Natural killer cell (primary cell): ENCODE measurements at regions not wholly inside any gene's neighbourhood (a gene's known extent, or its start where the extent isn't known, plus 50 kb on each side); places are given as distances from the start of the nearest gene placed in this dataset.

Experiments used
- ATAC-seq, 3 donors: fragments of 150-1000 bp in 2 of 3; fragments of 200-7000 bp in 1 of 3; cut with Tn5 transposase; 1 replicate in 1 of 3; 2 replicates in 2 of 3; pipeline ENCODE4 v1.10.0; 2021; ENCODE audit warnings: mild to moderate bottlenecking in 2 of 3, moderate library complexity in 2 of 3
- DNase-seq, 2 donors: peaks; one replicate each; pipeline versions ENCODE4 v3.0.0 to v3.0.0-alpha.2; 2013 to 2021; ENCODE audit warnings: mixed read lengths in 1 of 2
- H3K27ac ChIP-seq: one replicate; pipeline ENCODE4 v1.5.1; 2013; ENCODE audit warnings: mild to moderate bottlenecking, low read length
- H3K27me3 ChIP-seq: one replicate; pipeline ENCODE4 v1.6.1; 2013; ENCODE audit warnings: low read length; ENCODE audit not compliant: control insufficient read depth, insufficient read depth
- H3K36me3 ChIP-seq: one replicate; pipeline ENCODE4 v1.6.1; 2013; ENCODE audit warnings: low read length; ENCODE audit not compliant: control insufficient read depth, insufficient read depth
- H3K4me1 ChIP-seq: one replicate; pipeline ENCODE4 v1.6.1; 2013; ENCODE audit warnings: low read length; ENCODE audit not compliant: control insufficient read depth, insufficient read depth
- H3K4me3 ChIP-seq: one replicate; pipeline ENCODE4 v1.5.1; 2013; ENCODE audit warnings: low read length
- H3K9me3 ChIP-seq: one replicate; pipeline ENCODE4 v1.6.1; 2013; ENCODE audit warnings: low read length; ENCODE audit not compliant: control insufficient read depth, insufficient read depth
- H3K27ac Mint-ChIP-seq, 2 donors: one replicate each; pipeline ENCODE4 v1.8.0; 2022; ENCODE audit warnings: mild to moderate bottlenecking in 2 of 2, mixed read lengths in 2 of 2, moderate library complexity in 1 of 2
- H3K27me3 Mint-ChIP-seq, 2 donors: one replicate each; pipeline ENCODE4 v1.8.0; 2022; ENCODE audit warnings: low read depth in 2 of 2, mixed read lengths in 2 of 2
- H3K36me3 Mint-ChIP-seq: one replicate; pipeline ENCODE4 v1.8.0; 2022; ENCODE audit warnings: mixed read lengths
- H3K4me1 Mint-ChIP-seq, 2 donors: one replicate each; pipeline ENCODE4 v1.8.0; 2022; ENCODE audit warnings: mixed read lengths in 2 of 2
- H3K4me3 Mint-ChIP-seq: one replicate; pipeline ENCODE4 v1.8.0; 2022; ENCODE audit warnings: mild to moderate bottlenecking, moderate library complexity, mixed read lengths
- H3K9me3 Mint-ChIP-seq, 2 donors: one replicate each; pipeline ENCODE4 v1.8.0; 2022; ENCODE audit warnings: mixed read lengths in 2 of 2
- WGBS: methylation state at CpG from one replicate; pipeline ENCODE4 v1.1.7; 2013; ENCODE audit warnings: missing lambda C conversion rate; ENCODE audit not compliant: insufficient coverage; 5-methylcytosine and 5-hydroxymethylcytosine counted together
- intact Hi-C: fragments of 100-400 bp; cut with micrococcal nuclease; formaldehyde crosslinking; loops from one replicate; pipeline ENCODE4 v1.14.2; 2022
- TF ChIP-seq, protein P1 (sequence below): fragments of 200-600 bp; IDR thresholded peaks from one replicate; pipeline ENCODE4 v1.8.0; 2022; ENCODE audit warnings: antibody characterized with exemption

DNA sequence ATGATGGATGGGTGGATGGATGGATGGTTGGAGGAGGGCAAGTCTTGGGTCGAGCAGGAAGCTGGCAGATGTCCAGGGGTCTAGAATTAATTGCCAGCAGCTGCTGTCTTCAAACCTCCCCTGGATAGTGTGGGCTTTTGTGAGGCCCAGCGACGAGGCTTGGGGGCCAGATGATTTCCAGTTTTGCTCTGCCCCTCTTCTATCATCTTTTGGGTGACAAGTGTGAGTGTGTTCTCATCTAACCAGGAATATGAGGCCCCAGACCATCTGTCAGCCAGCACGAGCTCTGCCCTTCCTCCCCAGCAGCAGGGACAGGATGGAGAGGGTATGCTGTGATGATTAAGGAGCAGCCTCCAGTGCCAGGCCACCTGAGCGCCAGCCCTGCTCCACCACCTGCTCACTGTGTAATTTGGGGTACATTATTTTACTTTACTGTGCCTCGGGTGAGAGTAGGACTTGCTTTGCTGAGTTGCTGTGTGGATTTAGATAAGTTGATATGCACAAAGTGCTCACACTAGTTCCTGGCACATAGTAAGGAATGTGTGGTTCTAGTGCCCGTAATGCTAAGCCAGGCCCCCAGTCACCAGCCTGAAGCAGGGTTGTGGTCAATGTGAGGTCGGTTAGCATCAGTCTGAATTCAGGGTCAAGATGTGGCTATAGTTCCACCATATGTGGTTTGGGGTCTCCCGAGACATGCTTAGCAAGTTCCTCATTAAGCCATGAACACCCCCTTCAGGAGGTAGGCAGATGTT, 251.1 kb downstream of the CYP26B1 start:
- Histone ChIP-seq H3K27ac (no peak overlapping the region), H3K36me3 (no peaks in the 10 kb centered on the region), H3K4me3 (no peak overlapping the region), H3K9me3 (no peaks in the 10 kb centered on the region), H3K4me1 (no peaks in the 10 kb centered on the region), H3K27me3 (no peaks in the 10 kb centered on the region)
- Mint-ChIP-seq H3K9me3 (no peaks in the 10 kb centered on the region), H3K4me1 (no peaks in the 10 kb centered on the region), H3K27me3 (peaks cover 0 to 5% of the 10 kb centered on the region in 2 donors), H3K36me3 (no peaks in the 10 kb centered on the region), H3K4me3 (no peak overlapping the region), H3K27ac (no peak overlapping the region)
- DNase-seq, result no peak
- no peak for ATAC-seq
- intact Hi-C loops, result no loop called here
- 70% methylated on average over 8 of the region's 9 CpGs for WGBS
- TF ChIP-seq, protein P1, sequence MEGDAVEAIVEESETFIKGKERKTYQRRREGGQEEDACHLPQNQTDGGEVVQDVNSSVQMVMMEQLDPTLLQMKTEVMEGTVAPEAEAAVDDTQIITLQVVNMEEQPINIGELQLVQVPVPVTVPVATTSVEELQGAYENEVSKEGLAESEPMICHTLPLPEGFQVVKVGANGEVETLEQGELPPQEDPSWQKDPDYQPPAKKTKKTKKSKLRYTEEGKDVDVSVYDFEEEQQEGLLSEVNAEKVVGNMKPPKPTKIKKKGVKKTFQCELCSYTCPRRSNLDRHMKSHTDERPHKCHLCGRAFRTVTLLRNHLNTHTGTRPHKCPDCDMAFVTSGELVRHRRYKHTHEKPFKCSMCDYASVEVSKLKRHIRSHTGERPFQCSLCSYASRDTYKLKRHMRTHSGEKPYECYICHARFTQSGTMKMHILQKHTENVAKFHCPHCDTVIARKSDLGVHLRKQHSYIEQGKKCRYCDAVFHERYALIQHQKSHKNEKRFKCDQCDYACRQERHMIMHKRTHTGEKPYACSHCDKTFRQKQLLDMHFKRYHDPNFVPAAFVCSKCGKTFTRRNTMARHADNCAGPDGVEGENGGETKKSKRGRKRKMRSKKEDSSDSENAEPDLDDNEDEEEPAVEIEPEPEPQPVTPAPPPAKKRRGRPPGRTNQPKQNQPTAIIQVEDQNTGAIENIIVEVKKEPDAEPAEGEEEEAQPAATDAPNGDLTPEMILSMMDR, result no peak

DNA sequence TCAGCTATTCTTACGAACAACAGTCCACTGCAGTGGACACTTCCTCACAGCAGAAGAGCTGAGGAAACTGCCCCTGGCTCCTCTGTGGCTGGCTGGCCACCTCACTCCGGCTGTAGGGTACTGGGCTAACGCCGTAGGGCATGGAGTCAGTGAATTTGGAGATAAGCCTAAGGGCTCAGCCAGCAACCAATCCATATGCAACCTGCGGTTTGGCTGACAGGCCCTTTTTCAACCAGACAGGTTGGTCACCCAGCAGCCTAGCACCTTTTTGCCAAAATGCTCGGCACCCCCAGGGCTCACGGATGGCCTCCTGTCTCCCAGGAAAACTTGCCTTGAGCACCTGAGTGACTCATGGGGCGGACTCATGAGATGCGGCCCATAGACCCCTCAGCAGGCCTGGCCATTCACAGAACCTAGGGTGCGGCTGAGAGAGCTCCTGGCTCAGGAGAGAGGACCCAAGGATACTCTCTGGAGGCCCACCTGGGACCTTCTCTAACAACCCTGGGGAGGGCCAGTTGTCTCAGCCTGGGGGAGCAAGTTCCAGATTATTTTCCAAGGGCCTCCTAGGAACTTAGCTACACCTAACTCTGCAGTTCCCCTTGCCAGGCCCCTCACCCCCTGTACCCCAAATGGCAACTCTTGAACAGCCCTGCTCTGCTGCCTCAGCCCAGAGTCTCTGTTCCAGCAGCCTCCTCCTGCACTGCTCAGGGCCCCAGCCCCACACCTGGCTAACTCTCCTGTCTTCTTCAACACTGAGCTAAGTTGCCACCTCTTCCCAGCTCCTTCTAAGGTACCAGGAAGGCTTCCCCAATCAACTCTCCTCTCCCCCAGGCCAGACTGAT, 252.1 kb downstream of the CYP26B1 start:
- H3K27ac Mint-ChIP-seq, result no peak overlapping the region
- no peaks in the 10 kb centered on the region for H3K36me3 ChIP-seq
- intact Hi-C loops, result no loop called here
- ATAC-seq (no peak), DNase-seq (peak in 1 of 2 donors; percentile 1)
- WGBS, result 86% methylated on average over 10 of the region's 10 CpGs
- no peaks in the 10 kb centered on the region for H3K4me1 Mint-ChIP-seq
- H3K4me3 Mint-ChIP-seq, result no peak overlapping the region
- TF ChIP-seq, protein P1, result no peak
- H3K9me3 ChIP-seq, result no peaks in the 10 kb centered on the region
- H3K36me3 Mint-ChIP-seq, result no peaks in the 10 kb centered on the region
- no peaks in the 10 kb centered on the region for H3K9me3 Mint-ChIP-seq
- H3K27me3 Mint-ChIP-seq, result peaks cover 0 to 5% of the 10 kb centered on the region in 2 donors
- H3K27me3 ChIP-seq, result no peaks in the 10 kb centered on the region
- no peaks in the 10 kb centered on the region for H3K4me1 ChIP-seq
- no peak overlapping the region for H3K27ac ChIP-seq
- no peak overlapping the region for H3K4me3 ChIP-seq

DNA sequence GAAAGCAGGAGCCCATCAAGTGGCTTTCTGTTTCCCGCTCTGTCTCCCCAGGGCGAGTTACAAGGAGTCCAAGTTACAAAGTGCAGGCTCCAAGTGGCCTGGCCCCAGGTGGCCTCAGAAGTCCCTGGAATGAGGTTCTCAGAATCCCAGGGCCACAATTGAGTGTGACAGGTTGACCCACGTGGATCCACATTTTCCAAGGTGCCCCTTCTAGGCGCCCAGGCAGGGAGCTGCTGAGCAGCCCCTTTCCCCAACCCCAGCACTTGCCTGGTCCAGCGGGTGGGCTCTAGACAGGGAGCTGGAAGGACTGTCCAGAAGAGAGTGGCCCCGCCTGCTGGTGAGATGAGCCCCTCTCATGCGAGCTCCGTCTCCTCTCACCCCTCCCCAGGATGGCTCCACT, 253.4 kb downstream of the CYP26B1 start:
- H3K4me3 ChIP-seq, result no peak overlapping the region
- Mint-ChIP-seq H3K4me3 (no peak overlapping the region), H3K36me3 (no peaks in the 10 kb centered on the region), H3K27me3 (no peaks in the 10 kb centered on the region), H3K4me1 (no peaks in the 10 kb centered on the region), H3K9me3 (no peaks in the 10 kb centered on the region), H3K27ac (no peak overlapping the region)
- ATAC-seq (no peak), DNase-seq (no peak)
- H3K36me3 ChIP-seq, result no peaks in the 10 kb centered on the region
- intact Hi-C loops, result no loop called here
- WGBS, result 80% methylated on average over 8 of the region's 8 CpGs
- no peak overlapping the region for H3K27ac ChIP-seq
- TF ChIP-seq, protein P1, result no peak
- no peaks in the 10 kb centered on the region for H3K4me1 ChIP-seq
- H3K27me3 ChIP-seq, result no peaks in the 10 kb centered on the region
- no peaks in the 10 kb centered on the region for H3K9me3 ChIP-seq
